ENCODE measurements at regions not wholly inside any gene's neighbourhood (a gene's known extent, or its start where the extent isn't known, plus 50 kb on each side); places are given as distances from the start of the nearest gene placed in this dataset.

GRCh38 chr10:121261665-121262064 is 336.6 kb downstream of the FGFR2 start:
- 93 to 98% (median 94%) methylated on average over 3 of the region's 3 CpGs for WGBS, 4 donors
- no peak for DNase-seq
- H3K4me1 ChIP-seq (replicated peaks in 1 of 2), result no peaks in the 10 kb centered on the region
- H3K4me3 ChIP-seq, result no peak overlapping the region
- no peak overlapping the region for H3K27ac ChIP-seq
- no peaks in the 10 kb centered on the region for H3K36me3 ChIP-seq (replicated peaks in 1 of 2)
- H3K27me3 ChIP-seq, result no peaks in the 10 kb centered on the region
- intact Hi-C loops (cut with DNase I), result no loop called here
- no peak for TF ChIP-seq CTCF (IDR thresholded peaks at IDR 0.05)
- TF ChIP-seq POLR2A (IDR thresholded peaks at IDR 0.05), result no peak
- no peaks in the 10 kb centered on the region for H3K9me3 ChIP-seq (replicated peaks in 1 of 3)

GRCh38 chr10:121262774-121263430 is 335.3 kb downstream of the FGFR2 start:
- intact Hi-C loops (cut with DNase I), result no loop called here

GRCh38 chr10:121263431-121263783 is 334.8 kb downstream of the FGFR2 start:
- H3K4me3 ChIP-seq, result no peak overlapping the region
- no peaks in the 10 kb centered on the region for H3K36me3 ChIP-seq (replicated peaks in 1 of 2)
- no peaks in the 10 kb centered on the region for H3K27me3 ChIP-seq
- H3K27ac ChIP-seq, result no peak overlapping the region
- DNase-seq, result no peak
- no peaks in the 10 kb centered on the region for H3K4me1 ChIP-seq (replicated peaks in 1 of 2)
- 70 to 78% (median 74%) methylated on average over 6 of the region's 6 CpGs for WGBS, 4 donors
- H3K9me3 ChIP-seq (replicated peaks in 1 of 3), result no peaks in the 10 kb centered on the region
- TF ChIP-seq POLR2A (IDR thresholded peaks at IDR 0.05), result no peak
- TF ChIP-seq CTCF (IDR thresholded peaks at IDR 0.05), result no peak
- intact Hi-C loops (cut with DNase I), result no loop called here

More at GRCh38 chr10:121262774-121263430, 335.3 kb downstream of the FGFR2 start:
- H3K27me3 ChIP-seq, result no peaks in the 10 kb centered on the region
- TF ChIP-seq CTCF (IDR thresholded peaks at IDR 0.05) (no peak), POLR2A (IDR thresholded peaks at IDR 0.05) (no peak)
- no peak overlapping the region for H3K27ac ChIP-seq
- H3K36me3 ChIP-seq (replicated peaks in 1 of 2), result no peaks in the 10 kb centered on the region
- no peak overlapping the region for H3K4me3 ChIP-seq
- DNase-seq, result no peak
- WGBS, 4 donors, result 56 to 64% (median 61%) methylated on average over 8 to 10 of the region's 10 CpGs
- H3K4me1 ChIP-seq (replicated peaks in 1 of 2), result no peaks in the 10 kb centered on the region
- no peaks in the 10 kb centered on the region for H3K9me3 ChIP-seq (replicated peaks in 1 of 3)

- no peaks in the 10 kb centered on the region for H3K4me1 ChIP-seq (replicated peaks in 1 of 2)
- no peak for DNase-seq
- H3K27ac ChIP-seq, result no peak overlapping the region
- no peaks in the 10 kb centered on the region for H3K36me3 ChIP-seq (replicated peaks in 1 of 2)
- no peaks in the 10 kb centered on the region for H3K27me3 ChIP-seq
- WGBS, 4 donors, result 65 to 80% (median 74%) methylated on average over 5 to 6 of the region's 6 CpGs
- TF ChIP-seq CTCF (IDR thresholded peaks at IDR 0.05) (no peak), POLR2A (IDR thresholded peaks at IDR 0.05) (no peak)
- H3K9me3 ChIP-seq (replicated peaks in 1 of 3), result no peaks in the 10 kb centered on the region
- intact Hi-C loops (cut with DNase I), result no loop called here
- no peak overlapping the region for H3K4me3 ChIP-seq
These were observed 332.7 kb downstream of the FGFR2 start for GRCh38 chr10:121265360-121266123.
